Mesendoderm (in vitro differentiated cells): ENCODE measurements at regions not wholly inside any gene's neighbourhood (a gene's known extent, or its start where the extent isn't known, plus 50 kb on each side); places are given as distances from the start of the nearest gene placed in this dataset.

ENCODE experiments used
- DNase-seq: peaks from one replicate; pipeline ENCODE4 v3.0.0; 2013
- H2AK5ac ChIP-seq: 2 replicates; pipeline ENCODE4 v1.6.1; 2013; ENCODE audit warnings: low read length, inconsistent platforms
- H2BK120ac ChIP-seq: 2 replicates; pipeline ENCODE4 v1.6.1; 2013; ENCODE audit warnings: low read depth, mild to moderate bottlenecking, low read length, moderate library complexity, mixed read lengths
- H2BK15ac ChIP-seq: replicated peaks from 2 replicates; pipeline ENCODE4 v1.6.1; 2013; ENCODE audit warnings: low read depth, mild to moderate bottlenecking, moderate library complexity
- H2BK5ac ChIP-seq: 2 replicates; pipeline ENCODE4 v1.6.1; 2013; ENCODE audit warnings: low read length, inconsistent platforms
- H3K18ac ChIP-seq: 2 replicates; pipeline ENCODE4 v1.6.1; 2013; ENCODE audit warnings: mild to moderate bottlenecking, low read length, mixed read lengths
- H3K23ac ChIP-seq: one replicate; pipeline ENCODE4 v1.6.1; 2013; ENCODE audit warnings: low read length
- H3K27ac ChIP-seq: 2 replicates; pipeline ENCODE4 v1.5.1; 2013; ENCODE audit warnings: low read depth, mild to moderate bottlenecking, inconsistent platforms, low read length, moderate library complexity
- H3K27me3 ChIP-seq: 2 replicates; pipeline ENCODE4 v1.6.1; 2013; ENCODE audit warnings: low read length, control low read depth, mild to moderate bottlenecking, inconsistent platforms; ENCODE audit not compliant: insufficient read depth, poor library complexity
- H3K36me3 ChIP-seq: 2 replicates; pipeline ENCODE4 v1.6.1; 2013; ENCODE audit warnings: low read length, inconsistent platforms; ENCODE audit not compliant: control insufficient read depth, insufficient read depth
- H3K4ac ChIP-seq: one replicate; pipeline ENCODE4 v1.6.1; 2013; ENCODE audit warnings: low read depth, mild to moderate bottlenecking, low read length, moderate library complexity
- H3K4me1 ChIP-seq: 2 replicates; pipeline ENCODE4 v1.6.1; 2013; ENCODE audit warnings: low read depth, low read length, inconsistent platforms; ENCODE audit not compliant: control insufficient read depth
- H3K4me2 ChIP-seq: 2 replicates; pipeline ENCODE4 v1.6.1; 2013; ENCODE audit warnings: low read length
- H3K4me3 ChIP-seq: 2 replicates; pipeline ENCODE4 v1.5.1; 2013; ENCODE audit warnings: mild to moderate bottlenecking, low read length
- H3K56ac ChIP-seq: one replicate; pipeline ENCODE4 v1.6.1; 2013; ENCODE audit warnings: low read length
- H3K79me1 ChIP-seq: 2 replicates; pipeline ENCODE4 v1.6.1; 2013; ENCODE audit warnings: low read length, inconsistent platforms
- H3K79me2 ChIP-seq: 2 replicates; pipeline ENCODE4 v1.6.1; 2013; ENCODE audit warnings: mild to moderate bottlenecking, low read length; ENCODE audit not compliant: control insufficient read depth, insufficient read depth
- H3K9ac ChIP-seq: 2 replicates; pipeline ENCODE4 v1.6.1; 2013; ENCODE audit warnings: low read length, inconsistent platforms
- H4K5ac ChIP-seq: one replicate; pipeline ENCODE4 v1.6.1; 2013; ENCODE audit warnings: low read length
- H4K8ac ChIP-seq: one replicate; pipeline ENCODE4 v1.6.1; 2013; ENCODE audit warnings: low read depth, mild to moderate bottlenecking, control low read depth, low read length, moderate library complexity
- WGBS: extraction: QIAGEN DNeasy Blood & Tissue Kit; methylation state at CpG from one replicate; pipeline ENCODE4 v1.1.7; 2013; ENCODE audit warnings: low lambda C conversion rate, missing lambda C conversion rate; ENCODE audit not compliant: insufficient coverage; ENCODE audit errors: extremely low coverage; 5-methylcytosine and 5-hydroxymethylcytosine counted together

- no peak overlapping the region for H3K23ac ChIP-seq
- no peak overlapping the region for H3K4me2 ChIP-seq
- H3K36me3 ChIP-seq = no peaks in the 10 kb centered on the region
- DNase-seq = peak; percentile 83
- no peak overlapping the region for H4K5ac ChIP-seq
- no CpG with 5 or more reads among the region's 2 CpGs for WGBS
- no peak overlapping the region for H4K8ac ChIP-seq
- no peak overlapping the region for H2AK5ac ChIP-seq
- H3K27me3 ChIP-seq = no peaks in the 10 kb centered on the region
- no peak overlapping the region for H3K4ac ChIP-seq
- no peak overlapping the region for H3K18ac ChIP-seq
- H2BK5ac ChIP-seq = no peak overlapping the region
- H3K9ac ChIP-seq = no peak overlapping the region
- no peaks in the 10 kb centered on the region for H3K79me2 ChIP-seq
- peaks cover 4% of the 10 kb centered on the region for H3K4me1 ChIP-seq
- no peaks in the 10 kb centered on the region for H3K79me1 ChIP-seq
- H3K4me3 ChIP-seq = no peak overlapping the region
- no peak overlapping the region for H3K27ac ChIP-seq
- no peak overlapping the region for H3K56ac ChIP-seq
- H2BK120ac ChIP-seq = peak overlapping the region; percentile 45
- no peak overlapping the region for H2BK15ac ChIP-seq
Observed at GRCh38 chr14:87160989-87161388, 832.0 kb downstream of the GALC start.

- whole genome bisulfite sequencing = no CpG with 5 or more reads among the region's 5 CpGs
Observed at GRCh38 chr14:87158283-87158682, 834.7 kb downstream of the GALC start.

GRCh38 chr14:87156878-87157277 lies 836.1 kb downstream of the GALC start:
- no peak overlapping the region for H2BK15ac ChIP-seq
- H3K9ac ChIP-seq = no peak overlapping the region
- no peak overlapping the region for H3K4me3 ChIP-seq
- H3K27me3 ChIP-seq = no peaks in the 10 kb centered on the region
- DNase-seq = peak; percentile 75
- H2BK5ac ChIP-seq = no peak overlapping the region
- peaks cover 4% of the 10 kb centered on the region for H3K4me1 ChIP-seq
- no peak overlapping the region for H2AK5ac ChIP-seq
- H4K8ac ChIP-seq = no peak overlapping the region
- H3K4me2 ChIP-seq = no peak overlapping the region
- H3K27ac ChIP-seq = no peak overlapping the region
- H4K5ac ChIP-seq = no peak overlapping the region
- H2BK120ac ChIP-seq = no peak overlapping the region
- no peak overlapping the region for H3K4ac ChIP-seq
- no peaks in the 10 kb centered on the region for H3K79me1 ChIP-seq
- no peak overlapping the region for H3K23ac ChIP-seq
- no peaks in the 10 kb centered on the region for H3K36me3 ChIP-seq
- H3K79me2 ChIP-seq = no peaks in the 10 kb centered on the region
- H3K56ac ChIP-seq = no peak overlapping the region
- H3K18ac ChIP-seq = no peak overlapping the region

More at GRCh38 chr14:87158283-87158682, 834.7 kb downstream of the GALC start:
- H3K36me3 ChIP-seq = no peaks in the 10 kb centered on the region
- H4K8ac ChIP-seq = no peak overlapping the region
- DNase-seq = no peak
- no peak overlapping the region for H3K4ac ChIP-seq
- H3K9ac ChIP-seq = no peak overlapping the region
- no peaks in the 10 kb centered on the region for H3K27me3 ChIP-seq
- no peak overlapping the region for H3K4me3 ChIP-seq
- H3K79me2 ChIP-seq = no peaks in the 10 kb centered on the region
- H2BK120ac ChIP-seq = no peak overlapping the region
- H3K79me1 ChIP-seq = no peaks in the 10 kb centered on the region
- H2AK5ac ChIP-seq = no peak overlapping the region
- no peak overlapping the region for H4K5ac ChIP-seq
- no peak overlapping the region for H3K56ac ChIP-seq
- peaks cover 4% of the 10 kb centered on the region for H3K4me1 ChIP-seq
- H3K27ac ChIP-seq = no peak overlapping the region
- H3K4me2 ChIP-seq = no peak overlapping the region
- no peak overlapping the region for H2BK5ac ChIP-seq
- no peak overlapping the region for H3K23ac ChIP-seq
- no peak overlapping the region for H3K18ac ChIP-seq
- H2BK15ac ChIP-seq = no peak overlapping the region

GRCh38 chr14:87155856-87156488 lies 837.0 kb downstream of the GALC start:
- Histone ChIP-seq H3K56ac (no peak overlapping the region), H3K27ac (no peak overlapping the region), H3K4me1 (peaks cover 2% of the 10 kb centered on the region), H2AK5ac (no peak overlapping the region), H2BK120ac (no peak overlapping the region), H3K18ac (no peak overlapping the region), H3K23ac (no peak overlapping the region), H3K4me2 (no peak overlapping the region), H4K5ac (no peak overlapping the region), H3K79me1 (no peaks in the 10 kb centered on the region), H3K36me3 (no peaks in the 10 kb centered on the region), H4K8ac (no peak overlapping the region), H3K27me3 (peaks cover 2% of the 10 kb centered on the region), H3K9ac (no peak overlapping the region), H3K4me3 (no peak overlapping the region), H3K79me2 (no peaks in the 10 kb centered on the region), H2BK15ac (no peak overlapping the region), H2BK5ac (no peak overlapping the region), H3K4ac (no peak overlapping the region)
- WGBS = no CpG with 5 or more reads among the region's 1 CpG
- DNase-seq = no peak

GRCh38 chr14:87153901-87154300 lies 839.1 kb downstream of the GALC start:
- Histone ChIP-seq H3K4me1 (peaks cover 5% of the 10 kb centered on the region), H3K79me2 (no peaks in the 10 kb centered on the region), H4K8ac (no peak overlapping the region), H3K4ac (no peak overlapping the region), H3K9ac (no peak overlapping the region), H2AK5ac (no peak overlapping the region), H3K18ac (no peak overlapping the region), H4K5ac (no peak overlapping the region), H3K4me2 (no peak overlapping the region), H3K23ac (no peak overlapping the region), H3K27ac (no peak overlapping the region), H3K4me3 (no peak overlapping the region), H2BK5ac (no peak overlapping the region), H3K27me3 (peaks cover 2% of the 10 kb centered on the region), H2BK15ac (no peak overlapping the region), H2BK120ac (no peak overlapping the region), H3K56ac (no peak overlapping the region), H3K79me1 (no peaks in the 10 kb centered on the region), H3K36me3 (no peaks in the 10 kb centered on the region)
- no peak for DNase-seq
- WGBS = no CpG with 5 or more reads among the region's 4 CpGs

GRCh38 chr14:87153391-87153790 lies 839.6 kb downstream of the GALC start:
- no peak overlapping the region for H3K4me2 ChIP-seq
- no peak overlapping the region for H2BK120ac ChIP-seq
- H3K36me3 ChIP-seq = no peaks in the 10 kb centered on the region
- no peak overlapping the region for H2AK5ac ChIP-seq
- H3K18ac ChIP-seq = no peak overlapping the region
- H3K27ac ChIP-seq = no peak overlapping the region
- peaks cover 5% of the 10 kb centered on the region for H3K4me1 ChIP-seq
- H2BK15ac ChIP-seq = no peak overlapping the region
- no CpG with 5 or more reads among the region's 2 CpGs for WGBS
- H4K5ac ChIP-seq = no peak overlapping the region
- no peak overlapping the region for H3K56ac ChIP-seq
- no peaks in the 10 kb centered on the region for H3K79me2 ChIP-seq
- H3K9ac ChIP-seq = no peak overlapping the region
- H3K79me1 ChIP-seq = no peaks in the 10 kb centered on the region
- H3K27me3 ChIP-seq = peaks cover 2% of the 10 kb centered on the region
- H3K23ac ChIP-seq = no peak overlapping the region
- no peak for DNase-seq
- H2BK5ac ChIP-seq = no peak overlapping the region
- no peak overlapping the region for H3K4ac ChIP-seq
- no peak overlapping the region for H4K8ac ChIP-seq
- no peak overlapping the region for H3K4me3 ChIP-seq
